Endothelial cell of umbilical vein (primary cell): ENCODE measurements at regions not wholly inside any gene's neighbourhood (a gene's known extent, or its start where the extent isn't known, plus 50 kb on each side); places are given as distances from the start of the nearest gene placed in this dataset.

Experiments
- BruUV-seq: library from RNA; stranded (reverse); fragments of 400-500 nt; replicated peaks from 2 replicates; lab custom pipeline; 2021; lab: Mats Ljungman, UMichigan
- CTCF ChIA-PET: fragments of 300-600, 350-600 bp; sonication (Branson Sonifier 250); formaldehyde crosslinking; loops from one replicate; lab custom pipeline; 2021; ENCODE audit warnings: antibody characterized with exemption, inconsistent platforms; lab: Charles Lee
- POLR2A ChIA-PET: fragments of 300-600, 350-600 bp; sonication (Branson Sonifier 250); formaldehyde crosslinking; loops from one replicate; lab custom pipeline; 2021; ENCODE audit warnings: antibody characterized with exemption, inconsistent platforms; lab: Charles Lee
- DNase-seq: peaks from one replicate; pipeline ENCODE4 v3.0.0-alpha.2; 2011; ENCODE audit warnings: low read depth, low spot score
- FAIRE-seq: peaks from 2 replicates; lab custom pipeline; 2011; peaks lifted over from hg19 to GRCh38; lab: Jason Lieb, UNC
- H2AFZ ChIP-seq: 2 replicates; pipeline ENCODE4 v1.6.0; 2012; ENCODE audit warnings: low read depth, low read length, control low read depth, inconsistent platforms
- H3K27ac ChIP-seq: 2 replicates; pipeline ENCODE4 v1.5.1; 2011; ENCODE audit warnings: low read depth, mild to moderate bottlenecking, control low read depth, low read length, moderate library complexity; ENCODE audit not compliant: insufficient read depth
- H3K27me3 ChIP-seq, 2 experiments: 2 replicates each; pipeline versions ENCODE4 v1.6.0 to v1.6.1; 2011; ENCODE audit warnings: low read length in 2 of 2, mixed read lengths in 1 of 2; ENCODE audit not compliant: control insufficient read depth in 2 of 2, insufficient read depth in 2 of 2
- H3K36me3 ChIP-seq, 2 experiments: 2 replicates in 1 of 2; 3 replicates in 1 of 2; pipeline ENCODE4 v1.5.1; 2011; ENCODE audit warnings: low read length in 2 of 2, mild to moderate bottlenecking in 1 of 2, moderate library complexity in 1 of 2; ENCODE audit not compliant: control insufficient read depth in 2 of 2, insufficient read depth in 2 of 2; ENCODE audit errors: extremely low read depth in 1 of 2
- H3K4me1 ChIP-seq: 3 replicates; pipeline ENCODE4 v1.5.1; 2011; ENCODE audit warnings: mild to moderate bottlenecking, low read length; ENCODE audit not compliant: control insufficient read depth, insufficient read depth; ENCODE audit errors: extremely low read depth
- H3K4me2 ChIP-seq: 2 replicates; pipeline ENCODE4 v1.6.1; 2011; ENCODE audit warnings: low read length, control low read depth, mixed read lengths; ENCODE audit not compliant: insufficient read depth
- H3K4me3 ChIP-seq, 3 experiments: fragments of 200-600 bp in 1 of 3; sonication (generic), shearing (Covaris generic) in 1 of 3; replicated peaks in 1 of 3; 2 replicates each; pipeline ENCODE4 v1.5.1; 2011 to 2016; ENCODE audit warnings: control low read depth in 3 of 3, low read length in 3 of 3, mild to moderate bottlenecking in 2 of 3, inconsistent platforms in 1 of 3, low read depth in 1 of 3, moderate library complexity in 1 of 3; ENCODE audit not compliant: insufficient read depth in 1 of 3
- H3K79me2 ChIP-seq: 2 replicates; pipeline ENCODE4 v1.6.0; 2012; ENCODE audit warnings: low read length, inconsistent platforms; ENCODE audit not compliant: control insufficient read depth, insufficient read depth
- H3K9ac ChIP-seq: replicated peaks from 2 replicates; pipeline ENCODE3; 2011; ENCODE audit warnings: low read length, control low read depth; ENCODE audit not compliant: insufficient read depth; ENCODE audit errors: extremely low read depth
- H3K9me1 ChIP-seq: replicated peaks from 3 replicates; pipeline ENCODE4 v1.6.0; 2011; ENCODE audit warnings: mild to moderate bottlenecking, low read length; ENCODE audit not compliant: control insufficient read depth, insufficient read depth; ENCODE audit errors: extremely low read depth
- H3K9me3 ChIP-seq: replicated peaks from 2 replicates; pipeline ENCODE4 v1.5.1; 2012; ENCODE audit warnings: low read length, inconsistent platforms; ENCODE audit not compliant: control insufficient read depth, insufficient read depth
- H4K20me1 ChIP-seq: replicated peaks from 2 replicates; pipeline ENCODE3; 2011; ENCODE audit warnings: mild to moderate bottlenecking, low read length; ENCODE audit not compliant: control insufficient read depth, insufficient read depth; ENCODE audit errors: extremely low read depth
- CTCF ChIP-seq, 2 donors: IDR thresholded peaks; 1 replicate in 1 of 2; 2 replicates in 1 of 2; pipeline ENCODE4 v1.5.1; 2011; ENCODE audit warnings: low read length in 2 of 2, mild to moderate bottlenecking in 2 of 2, moderate library complexity in 2 of 2, control low read depth in 1 of 2, inconsistent platforms in 1 of 2, low read depth in 1 of 2; ENCODE audit not compliant: insufficient read depth in 1 of 2; ENCODE audit errors: extremely low read depth in 1 of 2
- EZH2 ChIP-seq: IDR thresholded peaks from 2 replicates; pipeline ENCODE4 v1.6.1; 2012; ENCODE audit warnings: borderline replicate concordance, low read depth, mild to moderate bottlenecking, moderate library complexity, low read length, inconsistent platforms; ENCODE audit not compliant: severe bottlenecking
- FOS ChIP-seq: IDR thresholded peaks from 2 replicates; pipeline ENCODE4 v1.6.1; 2011; ENCODE audit warnings: mild to moderate bottlenecking, low read length, moderate library complexity, borderline replicate concordance; ENCODE audit not compliant: insufficient read depth
- GATA2 ChIP-seq: IDR thresholded peaks from 2 replicates; pipeline ENCODE4 v1.7.0; 2011; ENCODE audit warnings: low read depth, mild to moderate bottlenecking, moderate library complexity, mixed read lengths, low read length; ENCODE audit not compliant: insufficient read length, insufficient read depth
- MAX ChIP-seq: IDR thresholded peaks from 2 replicates; pipeline ENCODE4 v1.6.1; 2011; ENCODE audit not compliant: insufficient read depth, insufficient read length
- MYC ChIP-seq: IDR thresholded peaks from one replicate; pipeline ENCODE4 v1.6.1; 2011; ENCODE audit warnings: mild to moderate bottlenecking, low read depth, low read length
- POLR2A ChIP-seq: IDR thresholded peaks from 2 replicates; pipeline ENCODE4 v1.6.1; 2012; ENCODE audit warnings: low read depth, mild to moderate bottlenecking, control low read depth, low read length
- POLR2AphosphoS5 ChIP-seq: IDR thresholded peaks from 2 replicates; pipeline ENCODE4 v1.6.1; 2012; ENCODE audit warnings: low read depth, mild to moderate bottlenecking, control low read depth, low read length, moderate library complexity; ENCODE audit not compliant: insufficient read depth
- dilution Hi-C: fragments of 300-500 bp; cut with MboI; formaldehyde crosslinking; loops from one replicate; pipeline ENCODE4 v1.15.0; 2019; ENCODE audit warnings: low sequenced_read_pairs; ENCODE audit not compliant: extremely low pct_ligation_motif_present
- intact Hi-C: fragments of 100-400 bp; cut with micrococcal nuclease; formaldehyde crosslinking; loops from one replicate; pipeline ENCODE4 v1.10.0; 2022

GRCh38 chr2:64338108-64338507 lies 115.9 kb upstream of the LGALSL start:
- Histone ChIP-seq H3K4me2 (no peak overlapping the region), H3K9me3 (no peaks in the 10 kb centered on the region), H3K9me1 (no peaks in the 10 kb centered on the region), H3K36me3 (no peaks in the 10 kb centered on the region), H2AFZ (no peak overlapping the region), H3K9ac (no peak overlapping the region), H3K4me1 (no peaks in the 10 kb centered on the region), H3K79me2 (no peaks in the 10 kb centered on the region), H4K20me1 (no peaks in the 10 kb centered on the region), H3K27ac (no peak overlapping the region), H3K4me3 (no peak overlapping the region), H3K27me3 (peaks cover 2 to 7% of the 10 kb centered on the region in 2 experiments)
- BruUV-seq: no TSS peak
- FAIRE-seq (no peak), DNase-seq (no peak)
- POLR2A ChIA-PET: no interaction called here
- no peak for TF ChIP-seq EZH2
- TF ChIP-seq FOS: no peak
- TF ChIP-seq GATA2: no peak
- TF ChIP-seq POLR2A: no peak
- TF ChIP-seq MYC: no peak
- no peak for TF ChIP-seq MAX
- TF ChIP-seq POLR2AphosphoS5: no peak
- no peak for TF ChIP-seq CTCF (IDR thresholded peaks at IDR 0.05; ENCODE audit: extremely low read depth in 1 of 2, insufficient read depth in 1 of 2, low read depth in 1 of 2, low read length in 2 of 2)
- CTCF ChIA-PET: interaction anchor here (0.5 to 1.9 kb wide), 3 partner anchors 10 to 211 kb away, joined by 3 to 5 read pairs (median 4); no protein-coding TSS in a partner anchor
- dilution Hi-C loops: no loop called here
- intact Hi-C loops: no loop called here
